Neural cell (in vitro differentiated cells): ENCODE measurements at regions not wholly inside any gene's neighbourhood (a gene's known extent, or its start where the extent isn't known, plus 50 kb on each side); places are given as distances from the start of the nearest gene placed in this dataset.

Experiments used
- H2AFZ ChIP-seq: fragments of 200-600, 300-800 bp; sonication (generic), shearing (Covaris generic); 2 replicates; pipeline ENCODE4 v1.6.0; 2014; ENCODE audit warnings: low read depth, mild to moderate bottlenecking, antibody characterized with exemption, low read length, moderate library complexity
- H3F3A ChIP-seq: fragments of 200-600 bp; shearing (Covaris generic); 2 replicates; pipeline ENCODE4 v1.6.1; 2016; ENCODE audit warnings: mild to moderate bottlenecking, moderate library complexity, mixed read lengths, antibody characterized with exemption, low read length; ENCODE audit not compliant: insufficient read depth, poor library complexity, severe bottlenecking
- H3K27ac ChIP-seq: fragments of 200-600, 300-800 bp; sonication (generic), shearing (Covaris generic); 2 replicates; pipeline ENCODE4 v1.5.1; 2014; ENCODE audit warnings: mild to moderate bottlenecking, low read length, moderate library complexity
- H3K27me3 ChIP-seq: fragments of 300-800, 200-600 bp; sonication (generic), shearing (Covaris generic); 2 replicates; pipeline ENCODE4 v1.6.0; 2014; ENCODE audit warnings: mild to moderate bottlenecking, low read depth, low read length, moderate library complexity; ENCODE audit not compliant: insufficient read depth
- H3K36me3 ChIP-seq: fragments of 300-800, 200-600 bp; sonication (generic), shearing (Covaris generic); 2 replicates; pipeline ENCODE4 v1.5.1; 2014; ENCODE audit warnings: mild to moderate bottlenecking, antibody characterized with exemption, low read length, moderate library complexity; ENCODE audit not compliant: insufficient read depth
- H3K4me2 ChIP-seq: fragments of 300-800, 200-600 bp; sonication (generic), shearing (Covaris generic); 2 replicates; pipeline ENCODE4 v1.6.0; 2014; ENCODE audit warnings: mild to moderate bottlenecking, low read length
- H3K4me3 ChIP-seq: fragments of 300-800, 200-600 bp; sonication (generic), shearing (Covaris generic); 2 replicates; pipeline ENCODE4 v1.5.1; 2014; ENCODE audit warnings: mild to moderate bottlenecking, low read length, moderate library complexity
- H3K79me2 ChIP-seq: fragments of 200-600 bp; shearing (Covaris generic); replicated peaks from 2 replicates; pipeline ENCODE4 v1.6.0; 2014; ENCODE audit warnings: mild to moderate bottlenecking, low read length, moderate library complexity; ENCODE audit not compliant: insufficient read depth
- H3K9ac ChIP-seq: fragments of 300-800, 200-600 bp; sonication (generic), shearing (Covaris generic); 2 replicates; pipeline ENCODE4 v1.6.1; 2016; ENCODE audit warnings: mild to moderate bottlenecking, low read length, mixed read lengths
- H3K9me2 ChIP-seq: fragments of 200-600 bp; shearing (Covaris generic); 2 replicates; pipeline ENCODE4 v1.6.1; 2016; ENCODE audit warnings: mild to moderate bottlenecking, low read length, mixed read lengths; ENCODE audit not compliant: insufficient read depth
- H3K9me3 ChIP-seq: fragments of 200-600, 300-800 bp; sonication (generic), shearing (Covaris generic); 2 replicates; pipeline ENCODE4 v1.6.1; 2016; ENCODE audit warnings: mild to moderate bottlenecking, mixed run types, low read length, moderate library complexity, mixed read lengths
- H4K20me1 ChIP-seq: fragments of 200-600 bp; shearing (Covaris generic); 2 replicates; pipeline ENCODE4 v1.6.1; 2016; ENCODE audit warnings: mild to moderate bottlenecking, mixed run types; ENCODE audit not compliant: insufficient read depth
- EP300 ChIP-seq: fragments of 450-650 bp; conservative IDR thresholded peaks from 2 replicates; pipeline ENCODE4 v1.6.1; 2014; ENCODE audit warnings: antibody characterized with exemption, mild to moderate bottlenecking, moderate library complexity; ENCODE audit not compliant: poor library complexity, severe bottlenecking
- EZH2 ChIP-seq: fragments of 200-600, 300-800 bp; shearing (Covaris generic), sonication (generic); IDR thresholded peaks from 2 replicates; pipeline ENCODE4 v1.6.1; 2014; ENCODE audit warnings: antibody characterized with exemption, low read length, borderline replicate concordance, mild to moderate bottlenecking; ENCODE audit not compliant: insufficient read depth, poor library complexity, severe bottlenecking
- MXI1 ChIP-seq: fragments of 450-650 bp; conservative IDR thresholded peaks from 2 replicates; pipeline ENCODE4 v1.6.1; 2014; ENCODE audit warnings: antibody characterized with exemption, mild to moderate bottlenecking; ENCODE audit not compliant: poor library complexity, severe bottlenecking
- POLR2AphosphoS5 ChIP-seq: IDR thresholded peaks from 2 replicates; pipeline ENCODE4 v1.6.1; 2012
- RAD21 ChIP-seq: fragments of 450-650 bp; conservative IDR thresholded peaks from 2 replicates; pipeline ENCODE4 v1.6.1; 2014; ENCODE audit warnings: antibody characterized with exemption, mild to moderate bottlenecking, moderate library complexity
- SMC3 ChIP-seq: fragments of 450-650 bp; conservative IDR thresholded peaks from 2 replicates; pipeline ENCODE4 v1.6.1; 2014; ENCODE audit warnings: antibody characterized with exemption, mild to moderate bottlenecking, moderate library complexity; ENCODE audit not compliant: poor library complexity
- TAF1 ChIP-seq: IDR thresholded peaks from 2 replicates; pipeline ENCODE4 v1.6.1; 2012; ENCODE audit warnings: low read depth
- TF ChIP-seq, protein P1 (sequence below): IDR thresholded peaks from 2 replicates; pipeline ENCODE4 v1.6.1; 2012; ENCODE audit warnings: borderline replicate concordance
- TF ChIP-seq, protein P2 (sequence below): fragments of 450-650 bp; IDR thresholded peaks from 2 replicates; pipeline ENCODE4 v1.5.1; 2014; ENCODE audit warnings: antibody characterized with exemption, mild to moderate bottlenecking, moderate library complexity; ENCODE audit not compliant: poor library complexity, severe bottlenecking

DNA sequence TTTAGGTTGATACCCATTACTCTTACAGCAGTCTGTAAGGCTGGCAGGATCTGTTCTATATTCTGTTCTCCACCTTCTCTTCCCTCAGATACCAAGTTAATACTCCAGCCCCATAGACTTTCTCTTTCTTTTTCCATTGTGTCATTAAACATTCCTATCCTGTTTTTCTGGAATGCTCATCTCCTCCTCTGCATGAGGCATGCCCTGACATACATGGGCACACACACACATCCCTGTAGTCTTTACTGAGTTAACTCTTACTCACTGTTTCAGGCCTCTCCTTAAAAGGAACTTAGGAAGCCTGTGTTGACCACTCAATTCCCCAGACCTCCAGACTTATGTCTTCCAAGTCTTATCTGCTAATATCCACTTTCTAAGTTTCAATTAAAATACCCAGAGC lies 476.8 kb downstream of the METTL15 start:
- Histone ChIP-seq H3K4me3 (no peak overlapping the region), H3K4me2 (no peak overlapping the region), H2AFZ (no peak overlapping the region), H3F3A (no peaks in the 10 kb centered on the region), H3K36me3 (no peaks in the 10 kb centered on the region), H3K9me3 (no peaks in the 10 kb centered on the region), H3K9ac (no peak overlapping the region), H3K79me2 (no peaks in the 10 kb centered on the region), H3K27ac (no peak overlapping the region), H4K20me1 (no peaks in the 10 kb centered on the region), H3K9me2 (no peaks in the 10 kb centered on the region), H3K27me3 (no peaks in the 10 kb centered on the region)
- no peak for TF ChIP-seq TAF1
- TF ChIP-seq, protein P1, sequence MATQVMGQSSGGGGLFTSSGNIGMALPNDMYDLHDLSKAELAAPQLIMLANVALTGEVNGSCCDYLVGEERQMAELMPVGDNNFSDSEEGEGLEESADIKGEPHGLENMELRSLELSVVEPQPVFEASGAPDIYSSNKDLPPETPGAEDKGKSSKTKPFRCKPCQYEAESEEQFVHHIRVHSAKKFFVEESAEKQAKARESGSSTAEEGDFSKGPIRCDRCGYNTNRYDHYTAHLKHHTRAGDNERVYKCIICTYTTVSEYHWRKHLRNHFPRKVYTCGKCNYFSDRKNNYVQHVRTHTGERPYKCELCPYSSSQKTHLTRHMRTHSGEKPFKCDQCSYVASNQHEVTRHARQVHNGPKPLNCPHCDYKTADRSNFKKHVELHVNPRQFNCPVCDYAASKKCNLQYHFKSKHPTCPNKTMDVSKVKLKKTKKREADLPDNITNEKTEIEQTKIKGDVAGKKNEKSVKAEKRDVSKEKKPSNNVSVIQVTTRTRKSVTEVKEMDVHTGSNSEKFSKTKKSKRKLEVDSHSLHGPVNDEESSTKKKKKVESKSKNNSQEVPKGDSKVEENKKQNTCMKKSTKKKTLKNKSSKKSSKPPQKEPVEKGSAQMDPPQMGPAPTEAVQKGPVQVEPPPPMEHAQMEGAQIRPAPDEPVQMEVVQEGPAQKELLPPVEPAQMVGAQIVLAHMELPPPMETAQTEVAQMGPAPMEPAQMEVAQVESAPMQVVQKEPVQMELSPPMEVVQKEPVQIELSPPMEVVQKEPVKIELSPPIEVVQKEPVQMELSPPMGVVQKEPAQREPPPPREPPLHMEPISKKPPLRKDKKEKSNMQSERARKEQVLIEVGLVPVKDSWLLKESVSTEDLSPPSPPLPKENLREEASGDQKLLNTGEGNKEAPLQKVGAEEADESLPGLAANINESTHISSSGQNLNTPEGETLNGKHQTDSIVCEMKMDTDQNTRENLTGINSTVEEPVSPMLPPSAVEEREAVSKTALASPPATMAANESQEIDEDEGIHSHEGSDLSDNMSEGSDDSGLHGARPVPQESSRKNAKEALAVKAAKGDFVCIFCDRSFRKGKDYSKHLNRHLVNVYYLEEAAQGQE: no peak
- no peak for TF ChIP-seq SMC3
- no peak for TF ChIP-seq POLR2AphosphoS5
- no peak for TF ChIP-seq RAD21
- no peak for TF ChIP-seq EP300
- no peak for TF ChIP-seq MXI1
- TF ChIP-seq, protein P2, sequence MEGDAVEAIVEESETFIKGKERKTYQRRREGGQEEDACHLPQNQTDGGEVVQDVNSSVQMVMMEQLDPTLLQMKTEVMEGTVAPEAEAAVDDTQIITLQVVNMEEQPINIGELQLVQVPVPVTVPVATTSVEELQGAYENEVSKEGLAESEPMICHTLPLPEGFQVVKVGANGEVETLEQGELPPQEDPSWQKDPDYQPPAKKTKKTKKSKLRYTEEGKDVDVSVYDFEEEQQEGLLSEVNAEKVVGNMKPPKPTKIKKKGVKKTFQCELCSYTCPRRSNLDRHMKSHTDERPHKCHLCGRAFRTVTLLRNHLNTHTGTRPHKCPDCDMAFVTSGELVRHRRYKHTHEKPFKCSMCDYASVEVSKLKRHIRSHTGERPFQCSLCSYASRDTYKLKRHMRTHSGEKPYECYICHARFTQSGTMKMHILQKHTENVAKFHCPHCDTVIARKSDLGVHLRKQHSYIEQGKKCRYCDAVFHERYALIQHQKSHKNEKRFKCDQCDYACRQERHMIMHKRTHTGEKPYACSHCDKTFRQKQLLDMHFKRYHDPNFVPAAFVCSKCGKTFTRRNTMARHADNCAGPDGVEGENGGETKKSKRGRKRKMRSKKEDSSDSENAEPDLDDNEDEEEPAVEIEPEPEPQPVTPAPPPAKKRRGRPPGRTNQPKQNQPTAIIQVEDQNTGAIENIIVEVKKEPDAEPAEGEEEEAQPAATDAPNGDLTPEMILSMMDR: no peak
- TF ChIP-seq EZH2: no peak

DNA sequence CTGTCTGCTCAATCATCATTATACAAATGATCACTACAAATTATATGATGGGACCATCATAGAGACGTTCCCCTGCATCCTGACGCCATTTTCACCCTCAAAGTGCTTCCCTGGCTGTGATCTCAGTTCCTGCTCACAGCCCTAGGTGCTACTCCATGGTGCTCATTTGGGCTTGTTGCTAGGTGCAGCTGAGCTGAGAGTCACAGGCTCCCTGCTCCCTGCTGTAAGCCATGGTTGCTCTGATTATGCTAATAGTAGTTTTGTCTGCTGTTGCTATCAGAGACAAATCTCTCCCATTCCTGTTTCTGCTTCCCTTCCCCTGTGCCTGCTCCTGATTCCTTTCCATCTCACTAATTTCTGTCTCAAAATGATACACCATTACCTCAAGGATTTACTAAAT lies 474.3 kb downstream of the METTL15 start:
- H3K27ac ChIP-seq: no peak overlapping the region
- H3K9ac ChIP-seq: no peak overlapping the region
- TF ChIP-seq, protein P1: no peak
- TF ChIP-seq TAF1 (no peak), SMC3 (no peak)
- no peaks in the 10 kb centered on the region for H3K9me3 ChIP-seq
- no peaks in the 10 kb centered on the region for H3K27me3 ChIP-seq
- H2AFZ ChIP-seq: no peak overlapping the region
- H3K9me2 ChIP-seq: no peaks in the 10 kb centered on the region
- H3K4me2 ChIP-seq: no peak overlapping the region
- H3K4me3 ChIP-seq: no peak overlapping the region
- no peaks in the 10 kb centered on the region for H3K36me3 ChIP-seq
- no peaks in the 10 kb centered on the region for H3F3A ChIP-seq
- H4K20me1 ChIP-seq: no peaks in the 10 kb centered on the region
- H3K79me2 ChIP-seq: no peaks in the 10 kb centered on the region
